Right ventricle myocardium superior (tissue), 1 donor: ENCODE measurements at regions not wholly inside any gene's neighbourhood (a gene's known extent, or its start where the extent isn't known, plus 50 kb on each side); places are given as distances from the start of the nearest gene placed in this dataset.
"Not testable (repeated sequence)": the region's sequence is repeated elsewhere in the genome, so short reads cannot be mapped to it uniquely, and the experiment has no call there.

Experiments
- ATAC-seq: fragments of 200-7000 bp; cut with Tn5 transposase; one replicate; pipeline ENCODE4 v1.9.1; 2020; ENCODE audit warnings: mild to moderate bottlenecking; ENCODE audit not compliant: poor library complexity
- DNase-seq: peaks from one replicate; pipeline ENCODE4 v3.0.0-alpha.2; 2020
- intact Hi-C: fragments of 100-400 bp; cut with DNase I; formaldehyde crosslinking; loops from one replicate; pipeline ENCODE4 v1.11.2; 2022
- donor health status: DM: no; HTN: yes; CAD: no; lungs with severe emphysema.

DNA sequence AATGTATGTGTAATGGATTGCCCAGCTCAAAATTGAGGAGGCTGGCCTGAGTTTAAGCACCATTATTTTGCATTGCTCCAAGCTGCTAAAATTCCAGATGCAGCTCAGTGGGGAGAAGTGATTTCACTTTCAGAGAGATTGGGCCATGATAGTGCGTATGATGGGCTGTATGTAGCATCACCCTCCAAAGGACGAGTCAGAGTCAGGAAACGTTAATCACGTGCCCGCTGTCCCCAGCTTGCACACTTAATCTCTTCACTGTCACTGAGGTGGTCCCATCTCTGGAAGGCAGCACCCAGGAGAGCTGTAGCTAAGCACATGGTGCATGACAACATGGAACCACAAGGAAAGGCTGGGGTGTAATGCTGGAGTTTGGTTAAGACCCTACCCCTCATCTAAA is 337.4 kb downstream of the ANAPC1 start:
- ATAC-seq, DNase-seq, intact Hi-C loops: not testable (repeated sequence)

DNA sequence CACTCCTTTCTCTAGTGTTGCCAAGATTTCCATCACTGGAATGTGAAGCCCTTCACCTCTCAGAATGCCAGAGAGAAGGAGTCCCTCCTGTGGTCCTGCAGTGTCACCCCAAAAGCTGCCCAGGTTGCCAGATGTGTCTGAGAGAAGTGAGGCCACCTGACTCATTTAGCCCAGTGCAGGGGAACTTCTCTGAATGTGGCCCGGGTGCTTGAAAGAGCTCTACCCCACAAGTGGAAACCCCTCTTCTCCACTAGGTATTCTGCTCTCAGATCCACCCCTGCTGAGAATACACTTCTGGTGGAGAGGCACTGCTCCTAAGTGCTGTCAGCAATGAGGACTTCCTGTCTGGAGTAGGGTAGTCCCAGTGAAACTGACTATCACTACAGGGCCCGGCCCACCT is 334.8 kb downstream of the ANAPC1 start:
- intact Hi-C loops, ATAC-seq, DNase-seq: not testable (repeated sequence)

DNA sequence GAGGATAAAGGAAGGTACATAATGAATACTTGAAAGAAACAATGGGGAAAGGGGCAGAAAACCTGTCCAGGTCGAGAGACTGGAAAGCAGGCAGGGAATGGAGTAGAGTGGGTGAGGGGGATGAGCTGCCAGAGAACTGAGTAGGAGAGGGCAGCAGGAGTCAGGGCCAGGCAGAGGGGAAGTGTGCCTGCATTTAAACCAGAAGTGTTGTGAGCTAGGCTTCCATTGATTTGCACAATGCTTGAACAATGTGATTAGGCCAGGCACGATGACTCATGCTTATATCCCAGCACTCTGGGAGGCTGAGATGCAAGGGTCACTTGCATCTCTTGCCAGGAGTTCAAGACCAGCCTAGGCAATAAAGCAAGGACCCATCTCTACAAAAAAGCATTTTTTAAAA is 332.6 kb downstream of the ANAPC1 start:
- DNase-seq, ATAC-seq, intact Hi-C loops: not testable (repeated sequence)

DNA sequence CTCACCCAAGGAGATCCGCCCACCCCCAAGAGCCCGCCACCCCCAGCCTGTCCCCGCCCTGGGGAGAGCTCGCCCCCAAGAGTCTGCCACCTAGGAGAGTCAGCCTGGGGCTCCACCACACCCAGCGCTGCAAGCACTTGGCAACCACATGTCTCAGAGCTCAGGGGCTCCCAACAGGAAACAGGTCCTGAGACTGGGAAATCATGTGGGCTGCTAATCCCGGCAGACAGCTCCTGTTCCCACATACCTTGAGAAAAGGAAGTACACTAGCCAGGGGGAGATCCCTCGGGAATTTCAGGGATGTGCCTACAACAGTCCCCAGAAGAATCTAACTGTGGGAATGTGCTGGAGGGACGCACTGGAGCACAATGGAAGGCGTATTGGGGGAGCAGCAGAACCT is 331.4 kb downstream of the ANAPC1 start:
- intact Hi-C loops, DNase-seq: not testable (repeated sequence)
- ATAC-seq = peak; percentile 38

DNA sequence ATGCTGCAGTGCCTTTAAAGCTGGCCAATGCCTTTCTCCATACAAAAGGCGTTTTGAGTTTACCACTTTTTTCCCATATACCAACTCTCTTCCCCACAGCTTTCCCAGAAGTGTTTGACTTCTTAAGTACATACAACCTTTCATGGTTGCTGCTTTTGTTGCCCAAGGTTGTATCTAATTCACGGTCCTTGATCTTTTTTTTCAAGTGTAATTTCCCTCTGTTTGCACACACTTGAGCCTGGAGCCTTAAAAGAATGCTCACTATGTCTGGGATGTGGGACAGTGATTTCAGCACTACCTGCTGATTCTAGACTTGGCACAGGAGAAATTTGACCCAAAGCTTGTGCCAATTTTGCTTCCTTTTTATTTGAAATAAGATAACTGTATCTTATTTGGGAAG is 324.7 kb downstream of the ANAPC1 start:
- ATAC-seq, DNase-seq, intact Hi-C loops: not testable (repeated sequence)

DNA sequence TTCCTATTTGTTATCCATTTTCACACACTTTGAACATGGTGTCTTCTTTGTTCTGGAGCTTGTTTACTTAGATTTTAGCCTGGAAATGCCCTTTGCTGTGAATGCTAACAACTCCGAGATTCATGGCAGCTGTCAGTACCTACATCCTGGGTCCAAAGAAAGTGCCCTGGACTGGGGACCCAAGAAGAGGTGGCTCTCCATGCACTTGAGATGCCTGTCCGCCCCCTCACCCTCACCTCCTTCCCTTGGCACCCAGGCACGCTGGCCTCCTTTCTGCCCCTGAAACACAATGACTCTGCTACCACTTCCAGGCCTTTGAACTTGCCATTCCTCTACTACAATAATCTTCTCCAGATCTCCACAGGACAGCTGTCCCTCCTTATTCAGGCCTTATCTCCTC is 324.2 kb downstream of the ANAPC1 start:
- DNase-seq, intact Hi-C loops, ATAC-seq: not testable (repeated sequence)

DNA sequence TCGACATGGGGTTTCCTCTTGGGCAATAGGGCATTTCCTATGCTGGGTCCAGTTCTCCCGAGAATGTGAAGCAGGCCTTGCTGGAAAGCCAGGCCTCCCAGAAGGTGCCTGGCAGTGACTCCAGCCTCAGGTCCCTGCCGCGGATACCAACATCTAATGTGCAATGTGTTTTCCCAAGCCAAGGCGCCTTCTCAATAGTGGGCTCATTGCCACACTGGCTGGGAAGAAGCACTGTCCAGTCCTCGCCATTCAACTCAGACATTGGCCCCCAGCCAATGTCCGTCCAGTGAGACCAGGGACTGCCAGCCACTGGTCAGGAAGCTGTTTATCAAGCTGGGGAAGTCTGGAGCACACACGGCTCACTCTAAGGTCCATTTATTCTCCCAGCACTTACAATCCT is 317.9 kb downstream of the ANAPC1 start:
- DNase-seq (peak; percentile 75), ATAC-seq (peak; percentile 86)
- intact Hi-C loops = not testable (repeated sequence)

DNA sequence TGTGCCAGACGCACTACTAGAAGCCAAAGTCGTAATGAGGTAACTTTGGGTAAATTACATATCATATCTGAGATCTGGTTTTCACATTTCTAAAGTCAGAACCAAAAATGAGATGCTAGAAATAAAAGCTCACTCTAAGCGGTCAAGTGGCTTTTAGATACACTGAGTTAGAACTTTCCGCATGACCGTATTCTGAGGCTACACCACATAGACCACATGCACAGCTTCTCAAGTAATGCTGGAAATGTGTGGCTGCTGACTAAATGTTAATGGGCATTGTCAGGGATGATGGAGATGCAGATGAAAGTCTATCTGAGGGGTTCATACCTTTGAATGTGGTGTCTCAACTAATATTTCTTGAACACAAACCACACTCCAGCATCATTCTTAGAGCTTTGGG is 316.8 kb downstream of the ANAPC1 start:
- intact Hi-C loops, DNase-seq, ATAC-seq: not testable (repeated sequence)

DNA sequence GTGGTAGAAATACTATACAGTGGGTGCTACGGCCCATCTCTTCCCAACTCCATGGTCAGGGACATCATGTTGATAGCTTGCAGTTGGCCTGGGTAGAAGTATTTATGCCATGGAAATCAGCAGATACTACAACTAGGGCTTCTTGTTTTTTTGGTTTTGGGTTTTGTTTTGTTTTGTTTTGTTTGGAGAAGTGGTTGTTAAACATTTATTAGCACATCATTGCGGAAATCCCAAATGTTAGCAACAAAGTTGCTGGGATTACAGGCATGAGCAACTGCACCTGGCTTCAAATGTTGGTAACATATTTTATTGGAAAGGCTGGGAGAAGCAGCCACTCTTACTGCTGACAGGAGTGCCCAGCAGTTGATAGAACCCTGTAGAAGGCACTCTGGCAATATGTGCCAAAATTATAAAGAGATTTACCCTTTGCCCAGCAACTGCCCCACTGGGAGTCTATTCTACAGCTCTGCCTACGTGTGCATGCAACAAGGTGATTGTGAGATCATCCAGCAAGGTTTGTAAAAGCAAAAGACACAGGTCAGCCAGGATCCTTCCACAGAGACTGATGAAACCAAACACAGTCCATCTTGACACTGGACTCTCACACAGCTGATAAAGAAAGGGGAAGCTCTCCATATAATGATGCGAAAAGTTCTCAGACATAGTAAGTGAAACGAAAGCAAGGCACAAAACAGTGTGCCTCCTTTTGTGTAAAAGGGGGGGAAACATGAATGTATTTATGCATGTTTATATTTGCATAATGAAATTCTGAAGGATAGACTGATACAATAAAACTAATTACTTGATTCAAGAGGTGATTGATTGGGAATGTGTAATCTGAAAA is 314.4 kb downstream of the ANAPC1 start:
- DNase-seq, intact Hi-C loops, ATAC-seq: not testable (repeated sequence)

DNA sequence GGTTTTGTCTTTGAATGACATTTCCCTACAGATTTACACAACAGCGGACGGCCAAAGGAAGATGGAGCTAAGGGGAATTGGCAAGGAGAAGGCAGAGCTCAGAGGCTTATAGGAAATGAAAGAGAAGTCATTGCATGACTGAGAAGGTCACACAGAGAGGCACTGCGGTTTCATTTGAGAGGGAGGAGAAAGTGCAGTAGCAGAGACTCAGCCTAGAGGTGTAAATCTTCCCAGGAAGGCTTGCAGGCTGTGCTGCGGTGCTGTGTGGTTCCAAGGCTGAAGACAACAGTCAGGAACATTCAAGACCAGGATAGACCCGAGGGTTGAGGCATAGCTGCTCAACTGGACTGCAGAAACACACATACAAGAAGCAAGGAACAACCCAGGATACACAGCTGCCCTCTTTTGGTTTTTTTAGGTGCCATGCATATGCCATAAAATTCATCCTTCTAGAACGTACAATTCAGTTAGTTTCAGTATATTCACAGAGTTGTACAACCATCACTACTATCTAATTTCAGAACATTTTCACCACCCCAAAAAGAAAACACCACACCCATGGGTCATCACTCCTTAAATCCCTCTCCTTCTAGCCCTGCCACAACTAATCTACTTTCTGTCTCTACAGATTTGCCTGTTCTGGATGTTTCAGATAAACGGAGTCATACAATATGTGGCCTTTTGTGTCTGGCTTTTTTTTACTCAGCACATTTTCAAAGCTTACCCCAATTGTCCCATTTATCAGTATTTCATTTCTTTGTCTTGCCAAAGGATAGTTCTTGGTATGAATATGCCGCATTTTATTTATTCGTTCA is 313.5 kb downstream of the ANAPC1 start:
- DNase-seq, intact Hi-C loops: not testable (repeated sequence)
- ATAC-seq = peak; percentile 63

DNA sequence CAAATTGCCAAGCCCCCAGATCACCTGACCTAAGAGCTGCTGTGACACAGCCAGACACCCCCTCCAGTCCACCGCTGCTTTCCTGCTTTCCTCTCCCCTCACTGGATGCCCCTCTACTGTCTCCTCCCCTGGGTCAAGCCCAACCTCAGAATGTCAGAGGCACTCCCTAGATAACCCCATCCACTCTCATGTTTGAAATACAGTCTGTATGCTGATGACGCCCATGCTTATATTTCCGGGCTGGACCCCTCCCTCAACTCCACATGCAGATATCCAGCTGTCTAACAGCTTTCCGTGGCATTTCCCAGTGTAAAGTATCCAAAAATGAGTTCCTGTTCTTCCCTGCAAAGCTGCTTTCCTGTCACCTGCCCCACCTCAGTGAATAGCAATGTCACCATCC is 309.2 kb downstream of the ANAPC1 start:
- ATAC-seq, DNase-seq, intact Hi-C loops: not testable (repeated sequence)

DNA sequence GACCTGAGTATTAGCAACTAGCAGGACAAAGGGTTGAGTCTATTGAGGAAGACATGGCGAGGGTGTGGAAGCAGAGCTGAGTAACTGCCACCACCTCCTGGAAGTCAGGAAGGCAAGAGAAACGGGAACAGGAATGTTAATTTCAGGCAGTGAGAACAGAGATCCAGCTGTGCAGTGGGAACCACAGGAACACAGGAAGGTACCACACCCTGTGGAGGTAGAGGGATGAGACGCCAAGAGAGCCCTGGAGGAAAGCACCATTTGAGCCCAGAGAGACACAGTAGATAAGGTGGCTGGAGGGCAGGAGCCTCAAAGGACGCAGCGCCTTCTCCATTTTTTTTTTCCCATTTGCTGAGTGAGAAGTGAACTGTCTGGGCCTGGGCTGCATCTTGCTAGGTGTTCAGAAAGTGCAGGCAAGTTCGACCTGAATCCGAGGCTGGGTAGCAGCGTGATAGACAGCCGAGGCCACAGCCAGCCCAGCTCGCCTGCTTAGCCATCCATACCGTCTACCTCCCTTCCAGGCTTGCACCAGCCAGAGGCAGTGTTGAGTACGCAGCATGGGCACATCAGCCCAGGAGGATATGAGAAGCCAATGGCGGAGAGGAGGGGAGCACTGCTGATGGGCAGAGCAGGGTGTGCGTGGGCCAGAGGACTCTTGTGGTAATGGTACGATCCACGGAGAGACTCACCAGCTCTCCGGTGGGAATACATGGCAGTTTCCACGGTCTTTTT is 306.7 kb downstream of the ANAPC1 start:
- intact Hi-C loops, DNase-seq, ATAC-seq: not testable (repeated sequence)

DNA sequence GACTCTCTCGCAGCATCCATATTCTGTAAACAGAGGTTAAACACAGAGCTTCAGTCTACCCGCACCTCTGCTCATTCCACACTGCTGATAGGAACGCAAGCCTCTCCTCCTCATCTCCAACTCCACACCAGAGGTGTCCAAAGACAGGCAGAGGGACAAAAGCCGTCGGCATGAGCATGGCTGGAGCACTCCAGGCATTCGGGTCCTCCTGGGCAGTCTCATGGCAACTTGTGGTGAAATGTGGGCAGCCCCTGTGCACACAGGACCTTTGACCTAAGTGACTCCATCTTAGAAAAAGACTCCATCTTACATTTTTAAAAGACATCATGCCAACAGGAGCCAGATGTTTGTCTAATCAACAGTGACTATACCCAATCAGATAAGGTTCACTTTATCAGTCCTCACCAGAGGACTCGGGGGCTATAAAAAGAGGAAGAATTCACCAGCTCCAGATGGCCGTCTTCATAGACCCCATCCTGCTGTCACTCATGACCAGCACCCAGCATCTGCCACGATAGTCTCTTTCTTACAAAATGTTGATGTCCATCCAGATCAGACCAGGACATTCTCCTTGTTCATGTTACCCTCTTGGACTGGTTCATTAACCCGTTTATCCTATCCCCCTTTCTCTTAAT is 304.4 kb downstream of the ANAPC1 start:
- intact Hi-C loops, DNase-seq, ATAC-seq: not testable (repeated sequence)

DNA sequence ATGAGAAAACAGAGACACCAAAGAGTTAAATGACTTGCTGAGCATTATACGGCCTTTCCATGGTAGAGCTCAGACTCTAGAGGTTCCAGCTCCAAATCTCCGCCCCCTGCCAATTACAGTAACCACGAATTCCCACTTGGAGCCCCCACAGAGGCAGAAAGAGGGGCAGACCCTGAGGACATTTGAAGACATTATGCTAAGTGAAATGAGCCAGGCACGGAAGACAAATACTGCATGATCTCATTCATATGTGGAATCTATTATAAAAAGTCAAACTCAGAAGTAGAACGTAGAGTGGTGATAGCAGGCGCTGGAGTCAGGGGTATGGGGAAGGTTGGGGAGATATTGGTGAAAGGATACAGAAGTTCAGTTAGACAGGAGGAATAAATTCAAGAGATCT is 303.4 kb downstream of the ANAPC1 start:
- DNase-seq, ATAC-seq, intact Hi-C loops: not testable (repeated sequence)

DNA sequence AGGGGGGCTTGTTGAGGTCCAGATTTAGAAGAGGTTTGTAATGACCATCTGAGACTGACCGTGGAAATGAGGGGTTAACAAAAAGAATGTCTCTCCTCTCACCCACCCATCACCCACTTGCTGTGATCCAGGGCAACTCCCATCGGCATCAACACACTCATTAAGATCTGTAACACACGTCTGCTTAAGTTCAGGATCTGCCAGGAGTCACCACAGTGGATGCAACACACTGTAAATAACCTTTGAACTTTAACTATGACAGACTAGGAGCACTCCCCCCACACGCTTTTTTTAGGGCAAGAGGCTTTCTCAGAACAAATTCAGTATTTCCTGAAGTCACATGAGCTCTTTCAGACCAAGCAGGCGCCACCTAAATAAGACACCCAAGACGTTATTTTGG is 301.9 kb downstream of the ANAPC1 start:
- ATAC-seq, DNase-seq, intact Hi-C loops: not testable (repeated sequence)

DNA sequence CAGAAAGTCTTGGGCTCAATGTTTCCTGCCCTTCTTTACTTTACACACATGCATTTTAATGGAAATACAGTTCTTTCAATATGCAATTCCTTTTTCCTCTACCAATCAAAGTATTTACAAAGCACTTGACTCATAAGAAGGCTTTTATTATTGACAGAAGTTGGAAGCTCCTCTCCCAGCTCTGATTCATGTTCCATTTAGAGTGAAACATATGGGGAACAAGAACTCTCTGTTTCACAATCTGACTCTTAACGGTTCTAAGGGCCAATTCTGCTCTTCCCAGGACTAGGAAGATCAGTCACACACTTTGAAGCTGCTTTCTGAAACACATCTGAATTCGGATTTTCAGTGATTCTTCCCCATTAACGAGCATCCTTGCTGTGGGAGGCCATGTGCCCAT is 300.5 kb downstream of the ANAPC1 start:
- DNase-seq, intact Hi-C loops, ATAC-seq: not testable (repeated sequence)

DNA sequence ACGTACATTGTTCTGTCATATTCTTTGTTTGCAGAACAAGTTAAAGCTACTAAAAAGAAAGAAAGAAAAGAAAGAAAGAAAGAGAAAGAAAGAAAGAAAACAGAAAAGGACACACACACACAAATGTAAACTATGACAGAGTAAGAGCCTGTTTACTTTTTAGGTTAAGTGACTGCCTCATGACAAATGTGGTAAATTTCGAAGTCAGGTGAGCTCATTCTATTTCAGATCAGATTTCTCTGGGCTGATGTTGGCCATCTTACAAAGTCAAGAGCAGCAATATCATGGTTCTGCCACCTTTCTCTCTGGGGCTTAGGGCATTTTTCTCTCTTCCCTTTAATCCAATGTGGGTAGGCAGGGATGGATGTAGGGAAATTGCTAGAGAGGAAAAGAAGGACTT is 299.5 kb downstream of the ANAPC1 start:
- DNase-seq, ATAC-seq, intact Hi-C loops: not testable (repeated sequence)

DNA sequence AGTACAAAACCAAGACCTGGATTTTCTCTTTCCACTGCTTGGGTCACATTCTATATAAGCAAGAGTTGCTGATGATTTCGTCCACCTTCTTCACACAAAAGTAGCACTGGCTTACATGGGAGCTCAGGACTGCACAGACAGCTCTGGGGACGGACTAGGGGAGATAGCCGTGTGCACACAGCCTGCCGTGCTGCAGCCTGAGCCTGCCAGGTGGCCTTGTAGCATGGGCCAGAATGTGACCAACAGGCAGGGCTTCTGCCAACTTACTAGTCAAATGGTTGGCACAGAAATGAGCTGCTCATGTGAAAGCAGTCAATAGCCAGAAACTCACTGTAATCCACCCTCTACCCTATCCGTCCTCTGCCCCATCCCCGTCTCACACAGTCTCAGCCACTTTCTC is 299.0 kb downstream of the ANAPC1 start:
- intact Hi-C loops, DNase-seq: not testable (repeated sequence)
- peak; percentile 96 for ATAC-seq
